ENCODE measurements at regions not wholly inside any gene's neighbourhood (a gene's known extent, or its start where the extent isn't known, plus 50 kb on each side); places are given as distances from the start of the nearest gene placed in this dataset.
A peak's percentile ranks its signal among the peaks of the same experiment; 100 is the strongest.

GRCh38 chr9:87327575-87328125 lies 170.0 kb upstream of the DAPK1 start:
- 67 to 73% (median 72%) methylated on average over 3 of the region's 3 CpGs for WGBS, 5 donors
- no peak for DNase-seq
- intact Hi-C loops (cut with DNase I; ENCODE audit: low total_unique reads), result no loop called here

GRCh38 chr9:87333802-87334201 lies 163.9 kb upstream of the DAPK1 start:
- no peak overlapping the region for H3K27ac ChIP-seq
- peaks cover 0 to 10% (median 0%) of the 10 kb centered on the region in 3 donors for H3K27me3 ChIP-seq
- WGBS, 5 donors, result 92 to 97% (median 95%) methylated on average over 6 of the region's 6 CpGs
- no peaks in the 10 kb centered on the region for H3K36me3 ChIP-seq
- TF ChIP-seq EP300 (IDR thresholded peaks at IDR 0.05) (no peak), CTCF (IDR thresholded peaks at IDR 0.05) (no peak), POLR2AphosphoS5 (IDR thresholded peaks at IDR 0.05) (no peak), POLR2A (IDR thresholded peaks at IDR 0.05) (no peak)
- DNase-seq, result no peak
- no peak overlapping the region for H3K4me3 ChIP-seq
- peaks cover 0 to 21% (median 19%) of the 10 kb centered on the region in 4 donors for H3K9me3 ChIP-seq
- intact Hi-C loops (cut with DNase I; ENCODE audit: low total_unique reads), result no loop called here
- H3K4me1 ChIP-seq, result peaks cover 0 to 22% (median 16%) of the 10 kb centered on the region in 4 donors

More at GRCh38 chr9:87327575-87328125, 170.0 kb upstream of the DAPK1 start:
- no peaks in the 10 kb centered on the region for H3K36me3 ChIP-seq
- H3K27me3 ChIP-seq, result no peaks in the 10 kb centered on the region
- peaks cover 0 to 5% (median 1%) of the 10 kb centered on the region in 4 donors for H3K4me1 ChIP-seq
- no peak overlapping the region for H3K4me3 ChIP-seq
- H3K9me3 ChIP-seq, result peaks cover 0 to 21% (median 19%) of the 10 kb centered on the region in 4 donors
- H3K27ac ChIP-seq, result no peak overlapping the region
- TF ChIP-seq CTCF (IDR thresholded peaks at IDR 0.05) (no peak), EP300 (IDR thresholded peaks at IDR 0.05) (no peak), POLR2A (IDR thresholded peaks at IDR 0.05) (no peak), POLR2AphosphoS5 (IDR thresholded peaks at IDR 0.05) (no peak)

GRCh38 chr9:87334366-87334765 lies 163.3 kb upstream of the DAPK1 start:
- no peak for DNase-seq
- 79 to 90% (median 84%) methylated on average over 3 of the region's 3 CpGs for WGBS, 5 donors
- intact Hi-C loops (cut with DNase I; ENCODE audit: low total_unique reads), result no loop called here

GRCh38 chr9:87336407-87336806 lies 161.3 kb upstream of the DAPK1 start:
- H3K4me3 ChIP-seq, result no peak overlapping the region

More at GRCh38 chr9:87334366-87334765, 163.3 kb upstream of the DAPK1 start:
- TF ChIP-seq POLR2AphosphoS5 (IDR thresholded peaks at IDR 0.05), result no peak
- TF ChIP-seq CTCF (IDR thresholded peaks at IDR 0.05), result no peak
- no peaks in the 10 kb centered on the region for H3K36me3 ChIP-seq
- no peak overlapping the region for H3K4me3 ChIP-seq
- peaks cover 0 to 21% (median 19%) of the 10 kb centered on the region in 4 donors for H3K9me3 ChIP-seq
- H3K27me3 ChIP-seq, result peaks cover 0 to 10% (median 0%) of the 10 kb centered on the region in 3 donors
- peaks cover 0 to 22% (median 16%) of the 10 kb centered on the region in 4 donors for H3K4me1 ChIP-seq
- H3K27ac ChIP-seq, result no peak overlapping the region

More at GRCh38 chr9:87336407-87336806, 161.3 kb upstream of the DAPK1 start:
- Histone ChIP-seq H3K27me3 (peaks cover 0 to 10% (median 0%) of the 10 kb centered on the region in 3 donors), H3K27ac (no peak overlapping the region), H3K36me3 (no peaks in the 10 kb centered on the region), H3K9me3 (peaks cover 0 to 9% (median 8%) of the 10 kb centered on the region in 4 donors), H3K4me1 (peaks cover 0 to 22% (median 16%) of the 10 kb centered on the region in 4 donors)
- no peak for TF ChIP-seq CTCF (IDR thresholded peaks at IDR 0.05)
- no peak for TF ChIP-seq EP300 (IDR thresholded peaks at IDR 0.05)
- no peak for TF ChIP-seq POLR2AphosphoS5 (IDR thresholded peaks at IDR 0.05)
- TF ChIP-seq POLR2A (IDR thresholded peaks at IDR 0.05), result no peak
- intact Hi-C loops (cut with DNase I; ENCODE audit: low total_unique reads), result no loop called here
- WGBS, 5 donors, result 26 to 58% (median 50%) methylated on average over 1 of the region's 1 CpG
- peak in 1 of 2 donors; percentile 45 for DNase-seq

Data from stomach (tissue), 8 donors.